SK-N-SH (cell line): ENCODE measurements at regions not wholly inside any gene's neighbourhood (a gene's known extent, or its start where the extent isn't known, plus 50 kb on each side); places are given as distances from the start of the nearest gene placed in this dataset.

ENCODE experiments used
- CTCF ChIP-seq: fragments of 200-600 bp; sonication (generic); IDR thresholded peaks from 2 replicates; pipeline ENCODE4 v1.6.1; 2017; ENCODE audit warnings: antibody characterized with exemption, mild to moderate bottlenecking, moderate library complexity
- FOSL2 ChIP-seq: IDR thresholded peaks from 2 replicates; pipeline ENCODE4 v1.4.0; 2012; ENCODE audit warnings: low read depth, mild to moderate bottlenecking, moderate library complexity, borderline replicate concordance
- GABPA ChIP-seq: IDR thresholded peaks from 2 replicates; pipeline ENCODE4 v1.4.0; 2012; ENCODE audit warnings: low read depth, mild to moderate bottlenecking
- MAX ChIP-seq: IDR thresholded peaks from 2 replicates; pipeline ENCODE4 v1.4.0; 2012; ENCODE audit warnings: low read depth
- TAF1 ChIP-seq: IDR thresholded peaks from 2 replicates; pipeline ENCODE4 v1.6.1; 2012; ENCODE audit warnings: low read depth, mild to moderate bottlenecking, low read length, moderate library complexity, borderline replicate concordance

- no peak for TF ChIP-seq CTCF
- no peak for TF ChIP-seq TAF1
- TF ChIP-seq FOSL2: no peak
- no peak for TF ChIP-seq GABPA
- TF ChIP-seq MAX: no peak
Observed at GRCh38 chr4:174578366-174578765, 56.1 kb upstream of the HPGD start.
